Neural progenitor cell (in vitro differentiated cells): ENCODE measurements at regions not wholly inside any gene's neighbourhood (a gene's known extent, or its start where the extent isn't known, plus 50 kb on each side); places are given as distances from the start of the nearest gene placed in this dataset.

Experiments used
- EZH2 ChIP-seq: fragments of 200-600 bp; sonication (generic); IDR thresholded peaks from 2 replicates; pipeline ENCODE4 v1.6.1; 2017; ENCODE audit warnings: antibody characterized with exemption, mild to moderate bottlenecking, moderate library complexity
- EZH2phosphoT487 ChIP-seq: fragments of 200-600 bp; sonication (generic); IDR thresholded peaks from 2 replicates; pipeline ENCODE4 v1.6.1; 2017; ENCODE audit warnings: antibody characterized with exemption
- TF ChIP-seq, protein P1 (sequence below): fragments of 200-600 bp; sonication (generic); IDR thresholded peaks from 2 replicates; pipeline ENCODE4 v1.5.1; 2017; ENCODE audit warnings: antibody characterized with exemption, mild to moderate bottlenecking

- TF ChIP-seq, protein P1, sequence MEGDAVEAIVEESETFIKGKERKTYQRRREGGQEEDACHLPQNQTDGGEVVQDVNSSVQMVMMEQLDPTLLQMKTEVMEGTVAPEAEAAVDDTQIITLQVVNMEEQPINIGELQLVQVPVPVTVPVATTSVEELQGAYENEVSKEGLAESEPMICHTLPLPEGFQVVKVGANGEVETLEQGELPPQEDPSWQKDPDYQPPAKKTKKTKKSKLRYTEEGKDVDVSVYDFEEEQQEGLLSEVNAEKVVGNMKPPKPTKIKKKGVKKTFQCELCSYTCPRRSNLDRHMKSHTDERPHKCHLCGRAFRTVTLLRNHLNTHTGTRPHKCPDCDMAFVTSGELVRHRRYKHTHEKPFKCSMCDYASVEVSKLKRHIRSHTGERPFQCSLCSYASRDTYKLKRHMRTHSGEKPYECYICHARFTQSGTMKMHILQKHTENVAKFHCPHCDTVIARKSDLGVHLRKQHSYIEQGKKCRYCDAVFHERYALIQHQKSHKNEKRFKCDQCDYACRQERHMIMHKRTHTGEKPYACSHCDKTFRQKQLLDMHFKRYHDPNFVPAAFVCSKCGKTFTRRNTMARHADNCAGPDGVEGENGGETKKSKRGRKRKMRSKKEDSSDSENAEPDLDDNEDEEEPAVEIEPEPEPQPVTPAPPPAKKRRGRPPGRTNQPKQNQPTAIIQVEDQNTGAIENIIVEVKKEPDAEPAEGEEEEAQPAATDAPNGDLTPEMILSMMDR = no peak
- TF ChIP-seq EZH2 = no peak
- TF ChIP-seq EZH2phosphoT487 = no peak
Measured at GRCh38 chr17:70420861-70421445, 251.6 kb downstream of the KCNJ2 start.
